Ammon's horn (tissue), 1 donor: ENCODE measurements at regions not wholly inside any gene's neighbourhood (a gene's known extent, or its start where the extent isn't known, plus 50 kb on each side); places are given as distances from the start of the nearest gene placed in this dataset.

Experiments
- DNase-seq: peaks from one replicate; pipeline ENCODE4 v3.0.0-alpha.2; 2016; ENCODE audit warnings: low spot score

DNA sequence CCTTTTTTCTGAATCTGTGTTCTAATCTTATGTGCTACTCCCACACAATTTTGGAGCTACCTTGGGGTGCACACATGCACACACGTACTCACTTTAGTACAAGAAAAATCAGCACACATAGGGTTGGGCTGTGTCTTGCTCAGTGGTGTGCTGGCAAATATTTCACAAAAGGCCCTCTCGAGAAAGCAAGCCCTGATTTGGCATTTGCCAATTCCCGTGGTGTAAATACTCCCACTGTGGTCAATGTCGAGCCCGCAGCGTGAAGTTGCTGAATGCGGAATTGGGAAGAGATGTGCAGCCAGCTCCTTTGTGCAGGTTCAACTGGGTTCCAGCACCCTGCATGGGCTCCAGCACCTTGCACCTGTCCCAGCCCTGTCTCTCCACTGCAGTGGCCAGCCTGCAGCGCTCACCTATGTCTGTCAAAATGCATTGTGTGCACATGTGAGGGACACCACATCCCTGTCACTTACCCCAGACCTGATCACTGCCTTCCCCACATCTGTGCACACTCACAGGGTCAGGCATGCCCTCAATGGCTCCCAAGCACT lies 78.4 kb upstream of the WNT4 start:
- no peak for DNase-seq

DNA sequence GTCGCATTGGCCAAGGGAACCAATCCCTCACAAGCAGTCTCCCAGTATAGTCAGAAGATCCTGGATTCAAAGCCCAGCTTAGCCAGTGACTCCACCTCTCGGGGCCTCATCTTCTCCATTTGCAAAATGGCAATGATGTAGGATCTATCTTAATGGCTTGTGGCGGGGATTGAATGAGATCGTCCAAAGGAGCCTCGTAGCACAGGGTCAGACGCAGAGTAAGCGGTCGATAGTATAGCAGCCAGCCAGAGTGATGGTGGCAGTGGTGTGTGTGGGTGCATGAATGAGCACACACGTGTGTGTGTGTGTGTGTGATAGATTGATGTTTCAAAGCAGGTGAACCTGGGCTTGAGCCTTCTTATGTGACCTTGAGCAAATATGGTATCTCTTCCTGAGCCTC lies 79.8 kb upstream of the WNT4 start:
- no peak for DNase-seq

DNA sequence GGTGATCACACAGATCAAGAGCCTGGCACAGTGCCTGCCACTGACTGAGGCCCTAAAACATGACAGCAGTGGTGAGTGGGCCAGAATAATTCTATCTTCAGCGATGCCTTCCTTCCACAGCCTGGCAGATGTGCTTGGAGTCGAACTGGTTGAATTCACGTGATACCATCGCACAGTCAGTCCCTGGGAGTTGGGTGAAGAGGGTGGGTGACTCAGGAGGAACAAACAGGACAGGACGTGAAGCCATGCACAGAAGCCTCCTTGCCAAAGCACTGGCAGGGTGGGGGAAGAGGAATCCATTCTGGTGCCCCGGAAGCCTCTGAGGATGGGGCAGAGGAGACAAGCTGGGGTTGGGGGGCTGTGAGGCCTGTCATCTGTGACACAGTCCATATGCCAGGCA lies 80.3 kb upstream of the WNT4 start:
- DNase-seq: no peak

DNA sequence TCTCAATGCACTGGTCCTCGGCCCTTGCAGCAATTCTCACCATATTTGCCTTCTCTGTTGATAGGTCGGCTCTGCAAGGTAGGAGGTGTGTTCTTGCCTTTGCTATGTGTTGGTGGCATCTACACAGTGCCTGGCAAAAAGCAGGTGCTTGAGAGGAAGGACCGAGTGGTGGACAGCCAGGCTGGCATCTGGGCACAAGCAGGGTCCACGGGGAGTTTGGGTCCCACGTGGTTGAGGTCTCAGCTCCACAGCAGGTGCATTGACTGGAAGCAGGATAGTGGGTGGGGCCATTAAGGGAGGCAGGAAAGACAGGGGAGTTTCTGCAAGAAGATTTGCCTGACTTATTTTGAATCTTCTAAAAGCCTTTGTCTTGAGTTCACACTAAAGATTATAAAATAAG lies 81.2 kb upstream of the WNT4 start:
- DNase-seq: no peak

DNA sequence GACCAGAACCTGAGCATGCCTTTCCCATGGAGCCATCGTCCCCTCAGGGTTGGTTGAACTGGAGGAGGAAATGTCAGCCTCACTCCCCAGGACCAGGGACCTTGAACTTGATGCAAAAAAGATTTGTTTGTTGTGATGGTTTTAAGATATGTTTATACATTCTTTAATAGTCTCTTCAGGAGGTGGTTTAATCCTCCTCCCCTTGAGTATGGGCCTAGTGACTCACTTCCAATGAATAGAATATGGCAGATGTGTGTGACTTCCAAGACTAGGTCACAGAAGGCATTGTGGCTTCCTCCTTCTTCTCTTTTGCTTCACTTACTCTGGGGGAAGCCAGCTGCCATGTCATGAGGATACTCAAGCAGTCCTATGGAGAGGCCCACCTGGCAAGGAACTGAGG lies 81.7 kb upstream of the WNT4 start:
- DNase-seq: no peak

DNA sequence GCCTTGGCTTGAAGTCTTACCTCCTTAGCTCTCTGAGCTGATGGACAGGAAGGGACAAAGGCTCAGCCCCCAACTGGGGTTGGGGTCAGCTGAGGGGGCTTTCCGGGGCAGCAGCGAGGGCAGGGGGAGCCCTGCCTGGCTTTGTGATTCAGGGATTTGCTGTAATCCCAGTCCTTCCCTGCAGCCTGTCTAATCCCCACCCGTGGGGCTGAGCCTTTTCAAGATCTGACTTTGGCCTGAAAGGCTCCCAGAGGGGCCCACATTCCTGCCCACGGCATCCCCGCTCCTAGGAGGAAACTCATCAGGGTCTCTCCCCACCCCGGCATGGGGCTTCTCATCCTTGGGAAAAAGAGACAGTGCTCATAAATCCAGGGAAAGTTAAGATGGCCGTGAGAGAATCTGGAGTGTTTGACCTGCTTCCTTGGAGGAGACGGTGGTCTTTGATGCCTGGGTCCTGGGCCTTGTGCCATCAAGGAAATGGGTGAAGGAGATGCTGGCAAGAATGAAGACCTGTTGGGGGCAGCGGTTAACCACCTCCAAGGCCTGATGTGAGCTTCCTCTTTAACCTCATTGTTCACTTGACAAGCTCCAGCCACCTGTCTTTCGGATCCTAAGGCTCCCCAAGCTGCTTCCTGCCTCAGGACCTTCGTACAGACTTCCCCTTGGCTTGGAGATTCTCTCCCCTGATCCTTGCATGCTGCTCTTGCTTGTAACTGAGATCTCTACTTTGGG lies 83.1 kb upstream of the WNT4 start:
- DNase-seq: no peak

DNA sequence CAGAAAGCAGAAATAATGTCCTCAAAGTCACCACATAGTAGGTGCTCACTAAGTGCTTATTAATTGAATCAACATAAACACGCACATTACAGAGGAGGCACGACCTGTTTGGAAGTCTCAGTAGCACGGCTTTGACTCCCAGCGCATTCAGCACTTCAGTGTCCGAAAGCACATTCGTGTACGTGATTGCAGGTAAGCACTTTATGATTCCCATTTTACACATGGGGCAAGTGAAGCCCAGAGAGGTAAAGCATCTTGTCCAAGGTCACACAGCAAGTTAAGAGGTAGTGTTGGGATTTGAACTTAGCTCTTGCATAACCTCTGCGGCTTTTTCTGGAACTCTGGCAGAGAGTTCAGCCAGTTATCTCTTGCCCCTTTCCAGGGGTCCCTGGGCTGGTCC lies 85.2 kb upstream of the WNT4 start:
- DNase-seq: no peak

DNA sequence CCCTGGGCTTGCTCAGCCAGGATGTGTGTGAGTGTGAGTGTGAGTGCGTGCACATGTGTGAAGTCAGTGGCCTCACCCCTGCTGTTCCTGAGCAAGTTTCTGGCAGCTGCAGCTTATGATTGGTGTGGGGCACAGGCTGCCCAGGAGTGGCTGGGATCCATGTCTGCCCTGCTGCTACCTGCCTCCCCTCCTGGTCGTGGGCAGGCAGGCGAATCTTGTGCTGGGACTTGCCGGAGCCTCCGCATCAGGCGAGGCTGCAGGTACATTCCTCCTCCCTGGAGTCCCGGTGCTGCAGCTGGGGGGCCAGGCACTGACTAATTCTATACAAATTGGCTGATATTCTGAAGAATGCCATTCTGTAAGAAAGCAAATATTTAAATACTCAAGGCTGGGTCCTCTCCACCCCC lies 85.6 kb upstream of the WNT4 start:
- DNase-seq: no peak

DNA sequence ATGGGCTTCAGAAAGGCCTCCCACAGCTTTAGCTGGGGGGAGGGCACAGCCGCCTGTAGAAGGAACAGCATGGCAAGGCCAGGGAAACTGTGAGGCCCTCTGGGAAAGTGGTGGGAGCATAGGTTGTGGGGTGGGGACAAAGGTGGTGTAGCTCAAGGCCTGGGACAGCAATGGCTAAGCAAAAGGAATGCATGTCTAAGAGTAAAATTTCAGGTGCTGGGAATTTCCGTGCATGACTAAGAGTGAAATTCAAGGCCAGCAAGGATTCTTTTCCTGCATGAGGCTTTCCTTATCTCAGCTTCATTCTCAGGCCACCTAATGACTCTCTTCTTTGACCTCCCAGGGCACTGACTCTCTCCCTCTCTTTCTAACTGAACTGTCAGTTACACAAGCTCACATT lies 86.5 kb upstream of the WNT4 start:
- DNase-seq: no peak

DNA sequence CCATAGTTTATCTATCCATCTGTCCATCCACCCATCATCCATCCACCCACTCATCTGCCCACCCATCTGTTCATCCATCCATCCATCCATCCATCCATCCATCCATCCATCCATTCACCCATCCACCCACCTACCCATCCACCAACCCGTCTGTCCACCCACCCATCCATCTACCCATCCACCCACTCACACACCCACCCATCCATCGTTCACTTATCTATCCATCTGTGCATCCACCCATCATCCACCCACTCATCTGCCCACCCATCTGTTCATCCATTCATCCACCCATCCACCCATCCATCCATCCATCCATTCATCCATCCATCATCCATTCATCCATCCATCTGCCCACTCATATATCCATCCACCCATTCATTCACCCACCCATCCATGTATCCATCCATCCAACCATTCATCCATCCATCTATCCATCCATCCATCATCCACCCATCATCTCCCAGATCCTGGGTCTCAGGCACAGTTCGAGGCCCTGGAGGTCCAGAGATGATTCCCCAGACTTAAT lies 88.2 kb upstream of the WNT4 start:
- DNase-seq: no peak

DNA sequence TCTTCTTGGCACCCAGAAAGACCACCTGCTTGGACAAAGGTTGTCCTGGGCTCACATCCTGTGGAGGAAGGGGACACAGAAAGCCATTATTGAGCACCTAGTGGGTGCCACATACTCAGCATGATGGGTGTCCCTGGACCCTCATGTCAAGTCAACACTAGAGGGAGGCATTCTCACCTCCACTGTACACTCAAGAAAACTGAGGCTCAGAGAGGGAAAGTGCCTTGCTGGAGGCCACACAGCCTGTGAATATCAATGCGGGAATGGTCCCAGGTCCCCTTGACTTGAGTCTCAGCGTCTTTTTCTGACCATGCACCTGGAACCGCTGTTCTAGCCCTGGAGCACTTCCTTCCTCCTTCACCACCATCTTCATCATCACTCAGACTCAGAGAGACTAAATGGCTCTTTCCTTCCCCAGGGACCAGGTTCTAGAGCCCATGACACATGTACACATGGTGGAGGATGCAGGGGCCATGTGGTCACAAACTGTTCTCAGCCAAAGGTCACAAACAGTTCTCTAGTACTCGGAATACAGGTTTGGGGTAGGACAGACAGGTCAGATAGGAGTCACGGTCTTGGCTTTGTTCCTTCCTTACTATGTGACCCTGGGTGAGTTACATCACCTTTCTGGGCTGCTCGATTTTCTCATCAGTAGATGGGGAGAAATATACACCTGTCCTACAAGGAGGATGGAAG lies 89.2 kb upstream of the WNT4 start:
- no peak for DNase-seq

DNA sequence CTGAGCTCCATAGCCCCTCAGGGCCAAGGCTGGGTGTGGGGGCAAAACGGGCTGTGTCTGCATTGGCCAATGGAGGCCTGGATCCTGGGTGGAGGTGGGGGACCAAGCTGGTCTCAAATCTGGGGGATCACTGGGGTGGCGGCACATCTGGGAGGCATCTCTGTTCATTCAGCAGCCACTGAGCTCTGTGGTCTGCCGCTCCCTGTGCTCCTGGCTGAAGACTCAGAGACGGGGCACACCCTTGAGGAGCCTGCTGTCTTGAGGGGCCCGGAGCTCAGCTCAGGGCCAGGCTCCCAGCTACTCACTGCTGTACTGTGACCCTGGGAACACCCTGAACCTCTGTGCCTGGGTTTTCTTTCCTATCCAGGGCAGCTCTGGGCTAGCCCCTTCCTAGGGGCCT lies 90.3 kb upstream of the WNT4 start:
- DNase-seq: no peak

DNA sequence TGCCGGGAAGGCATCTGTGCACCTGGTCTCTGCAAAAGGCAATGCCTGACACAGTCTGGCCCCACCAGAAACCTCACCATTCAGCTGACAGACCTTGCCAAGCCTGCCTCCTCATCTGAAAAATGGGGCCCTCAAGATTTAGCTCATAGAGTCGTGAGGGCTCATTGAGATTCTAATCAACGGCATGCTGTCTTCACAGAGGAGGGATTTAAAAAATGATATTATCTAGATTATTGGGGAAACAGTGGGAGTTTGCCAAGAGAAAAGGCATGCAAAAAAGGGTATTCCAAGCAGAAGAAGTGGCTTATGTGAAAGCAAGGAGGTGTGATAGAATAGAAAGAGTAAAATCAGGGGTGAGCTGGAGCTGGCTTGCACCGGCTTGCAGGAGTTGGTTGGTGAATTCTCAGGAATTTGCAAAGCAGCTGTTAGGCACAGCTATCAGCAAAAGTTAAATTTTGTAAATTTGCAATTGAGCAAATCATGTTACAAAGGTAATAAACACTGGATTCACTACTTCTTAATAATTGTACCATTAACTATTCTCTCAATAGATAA lies 91.7 kb upstream of the WNT4 start:
- no peak for DNase-seq

DNA sequence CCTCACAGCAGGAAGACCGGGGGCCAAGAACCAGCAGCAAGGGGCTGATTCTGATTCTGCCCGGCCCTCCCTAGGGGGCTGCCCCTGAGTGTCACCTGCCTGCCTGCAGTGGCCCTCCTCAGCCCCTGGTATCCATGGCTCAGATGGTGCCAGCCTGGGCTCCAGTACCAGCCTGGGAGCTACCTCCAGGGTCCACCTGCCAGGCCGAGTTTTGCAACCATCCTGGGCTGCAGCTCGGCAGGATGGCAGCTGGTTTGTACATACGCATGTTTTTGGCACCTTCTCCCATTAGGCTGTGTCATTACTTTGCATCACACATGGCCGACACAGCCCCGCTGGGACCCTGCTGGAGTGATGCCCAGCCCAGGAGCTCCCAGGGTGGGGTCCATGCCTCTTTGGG lies 93.3 kb upstream of the WNT4 start:
- DNase-seq: no peak

DNA sequence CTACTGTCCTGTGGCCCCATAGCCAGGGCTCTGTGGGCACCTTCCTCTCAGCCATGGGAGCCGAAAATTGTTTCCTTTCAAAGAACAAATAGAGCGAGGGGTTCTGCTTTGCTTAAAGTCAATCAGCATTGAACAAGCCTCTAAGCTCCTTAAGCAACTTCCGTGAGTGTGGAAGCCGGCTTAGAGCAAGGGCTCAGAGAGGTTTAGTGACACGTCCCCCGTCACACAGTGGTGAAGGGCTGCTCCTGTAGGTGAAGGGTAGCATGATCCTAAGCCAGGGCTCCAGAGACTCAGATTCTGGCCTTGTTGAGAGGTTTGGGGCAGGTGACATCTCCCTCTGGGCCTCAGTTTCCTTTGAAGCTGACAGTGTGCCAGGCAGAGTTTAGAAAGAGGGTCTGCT lies 94.0 kb upstream of the WNT4 start:
- no peak for DNase-seq

DNA sequence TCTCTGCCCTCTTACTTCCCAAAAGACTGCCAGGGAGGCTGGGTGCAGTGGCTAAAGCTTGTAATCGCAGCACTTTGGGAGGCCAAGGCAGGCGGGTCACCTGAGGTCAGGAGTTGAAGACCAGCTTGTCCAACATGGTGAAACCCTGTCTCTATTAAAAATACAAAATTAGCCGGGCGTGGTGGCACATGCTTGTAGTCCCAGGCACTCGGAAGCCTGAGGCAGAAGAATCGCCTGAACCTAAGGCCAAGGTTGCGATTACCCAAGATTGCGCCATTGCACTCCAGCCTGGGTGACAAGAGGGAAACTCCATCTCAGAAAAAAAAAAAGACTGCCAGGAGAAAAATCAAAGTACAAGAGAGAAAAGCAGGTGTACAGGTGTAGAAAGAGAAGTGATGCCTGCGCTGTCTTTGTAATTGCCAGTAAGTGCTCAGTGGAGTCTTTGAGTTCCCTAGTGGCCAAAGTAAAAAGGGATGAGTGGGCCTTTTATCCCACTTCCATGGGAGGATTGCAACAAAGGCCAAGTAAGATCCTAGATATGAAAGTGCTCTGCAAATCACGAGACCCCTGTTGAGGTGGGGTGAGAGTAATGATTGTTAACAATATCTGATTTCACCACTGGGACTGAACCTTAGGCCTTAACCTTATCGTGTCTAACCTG lies 94.7 kb upstream of the WNT4 start:
- no peak for DNase-seq

DNA sequence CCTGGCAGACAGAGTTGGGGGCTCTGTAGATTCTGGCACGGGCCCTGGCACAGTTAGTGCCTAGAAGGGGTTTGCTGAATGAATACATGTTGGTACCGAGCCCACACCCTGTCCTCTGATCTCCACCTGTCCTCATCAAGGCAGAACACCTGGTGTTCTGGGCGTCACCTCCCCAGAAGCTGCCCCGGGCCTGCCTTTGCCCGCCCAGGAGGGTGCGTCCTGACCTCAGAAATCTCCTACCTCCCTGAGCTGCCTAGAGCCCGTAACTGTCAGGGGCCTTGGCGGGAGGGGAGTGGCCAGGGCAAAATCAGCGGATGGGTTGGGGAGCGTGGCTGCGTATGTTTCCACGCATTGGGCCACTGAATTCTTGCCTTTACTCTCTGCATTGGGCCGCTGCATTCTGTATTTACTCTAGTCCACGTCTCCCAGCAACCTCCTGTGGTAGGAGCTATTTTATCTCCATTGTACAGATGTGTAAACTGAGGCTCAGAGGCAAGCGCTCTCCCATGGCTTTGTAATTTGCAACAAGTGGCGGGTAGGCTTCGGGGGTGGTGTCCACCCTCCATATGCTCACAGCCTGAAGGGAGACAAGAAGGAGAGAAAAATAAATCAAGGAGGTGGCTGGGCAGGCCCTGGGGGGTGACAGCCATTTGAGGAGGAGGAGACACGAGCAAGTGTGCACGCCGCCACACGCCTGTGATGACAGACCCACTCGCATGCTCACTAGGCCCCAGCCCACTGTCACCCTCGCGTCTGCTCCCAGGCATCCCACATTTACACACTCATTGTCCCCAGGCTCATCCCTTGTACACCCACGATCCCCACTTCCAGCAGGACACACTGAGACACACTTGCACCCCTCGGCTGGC lies 95.7 kb upstream of the WNT4 start:
- no peak for DNase-seq

DNA sequence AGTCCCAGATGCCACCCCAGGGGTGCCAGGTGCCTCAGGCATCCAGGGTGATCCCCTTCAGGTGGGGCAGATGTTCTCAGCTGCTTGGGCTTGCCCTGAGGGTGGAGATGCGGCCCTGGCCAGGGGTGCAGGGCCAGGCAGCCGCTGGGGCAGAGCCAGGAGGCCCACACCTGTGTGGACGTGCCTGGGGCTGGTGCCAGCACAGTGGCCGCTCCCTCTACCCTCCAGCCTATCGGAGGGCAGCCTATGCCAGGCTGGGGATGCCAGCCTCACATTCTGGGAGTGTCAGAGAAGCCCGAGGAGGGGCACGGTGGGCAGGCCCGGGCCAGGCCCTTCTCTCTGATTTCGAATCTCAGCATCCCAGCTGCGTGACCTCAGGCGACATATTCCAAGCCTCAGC lies 96.5 kb upstream of the WNT4 start:
- DNase-seq: no peak

DNA sequence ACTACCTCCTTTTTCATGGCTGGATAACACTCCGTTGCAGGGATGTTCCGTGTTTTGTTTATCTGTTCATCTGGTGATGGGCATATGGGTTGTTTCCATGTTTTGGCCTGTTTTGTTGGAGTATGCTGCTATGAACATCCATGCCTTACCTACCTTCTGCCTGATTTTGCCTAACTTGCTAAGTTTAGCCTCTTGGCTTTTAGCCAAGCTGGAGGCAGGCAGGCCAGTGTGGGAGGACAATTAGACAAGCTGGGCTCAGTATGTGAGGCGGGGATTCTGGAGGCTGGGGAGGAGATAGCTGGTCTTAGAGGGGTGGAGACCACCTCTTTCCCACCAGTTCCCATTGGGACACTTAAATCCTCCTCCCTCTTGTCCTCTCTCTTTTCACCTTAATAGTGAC lies 98.4 kb upstream of the WNT4 start:
- peak; percentile 9 for DNase-seq

DNA sequence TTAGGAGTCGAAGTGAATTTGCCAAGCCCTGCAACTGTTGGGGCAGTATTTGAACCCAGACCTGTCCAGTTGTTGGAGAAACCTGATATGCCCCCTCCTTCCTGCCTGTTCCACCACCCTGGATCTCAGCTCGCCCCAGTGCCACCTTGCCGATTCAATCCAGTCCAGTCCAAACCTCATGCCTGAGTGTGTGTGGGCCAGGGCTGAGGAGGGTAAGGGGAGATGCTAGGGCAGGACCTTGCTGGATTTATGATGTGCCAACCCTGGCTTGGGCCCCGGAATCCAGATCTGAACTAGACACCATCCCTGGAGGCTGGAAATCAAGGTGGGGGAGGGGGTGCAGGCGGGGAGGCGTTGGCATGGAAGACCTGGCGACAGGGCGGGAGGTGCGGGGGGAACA lies 98.9 kb upstream of the WNT4 start:
- no peak for DNase-seq

DNA sequence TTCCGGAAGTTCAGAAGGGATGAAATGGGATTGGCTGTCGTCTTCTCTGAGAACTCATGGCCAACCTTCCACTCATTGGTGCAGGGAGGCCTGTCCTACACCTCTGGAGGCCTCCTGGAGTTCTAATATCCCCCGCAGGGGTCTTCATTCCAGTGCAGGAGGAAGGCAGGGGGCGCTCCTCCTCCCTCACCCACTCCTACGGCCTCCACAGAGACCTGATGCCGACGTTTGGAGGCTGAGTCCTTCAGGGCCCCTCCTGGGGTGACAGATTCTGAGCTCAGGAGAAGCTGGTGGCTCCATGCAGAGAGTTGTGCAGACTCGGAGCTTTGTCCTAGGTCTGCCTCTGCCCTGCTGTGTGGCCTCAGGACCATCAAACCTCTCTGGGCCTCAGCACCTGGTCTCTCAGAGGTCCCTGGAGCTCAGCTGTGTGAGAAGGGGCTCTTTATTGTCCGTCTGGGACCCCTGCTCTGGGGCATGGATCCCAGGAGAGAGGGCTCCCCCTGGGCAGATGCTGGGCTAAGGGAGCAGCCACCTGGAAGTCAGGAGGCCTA lies 102.3 kb upstream of the WNT4 start:
- DNase-seq: no peak
